ENCODE measurements at regions not wholly inside any gene's neighbourhood (a gene's known extent, or its start where the extent isn't known, plus 50 kb on each side); places are given as distances from the start of the nearest gene placed in this dataset.

DNA sequence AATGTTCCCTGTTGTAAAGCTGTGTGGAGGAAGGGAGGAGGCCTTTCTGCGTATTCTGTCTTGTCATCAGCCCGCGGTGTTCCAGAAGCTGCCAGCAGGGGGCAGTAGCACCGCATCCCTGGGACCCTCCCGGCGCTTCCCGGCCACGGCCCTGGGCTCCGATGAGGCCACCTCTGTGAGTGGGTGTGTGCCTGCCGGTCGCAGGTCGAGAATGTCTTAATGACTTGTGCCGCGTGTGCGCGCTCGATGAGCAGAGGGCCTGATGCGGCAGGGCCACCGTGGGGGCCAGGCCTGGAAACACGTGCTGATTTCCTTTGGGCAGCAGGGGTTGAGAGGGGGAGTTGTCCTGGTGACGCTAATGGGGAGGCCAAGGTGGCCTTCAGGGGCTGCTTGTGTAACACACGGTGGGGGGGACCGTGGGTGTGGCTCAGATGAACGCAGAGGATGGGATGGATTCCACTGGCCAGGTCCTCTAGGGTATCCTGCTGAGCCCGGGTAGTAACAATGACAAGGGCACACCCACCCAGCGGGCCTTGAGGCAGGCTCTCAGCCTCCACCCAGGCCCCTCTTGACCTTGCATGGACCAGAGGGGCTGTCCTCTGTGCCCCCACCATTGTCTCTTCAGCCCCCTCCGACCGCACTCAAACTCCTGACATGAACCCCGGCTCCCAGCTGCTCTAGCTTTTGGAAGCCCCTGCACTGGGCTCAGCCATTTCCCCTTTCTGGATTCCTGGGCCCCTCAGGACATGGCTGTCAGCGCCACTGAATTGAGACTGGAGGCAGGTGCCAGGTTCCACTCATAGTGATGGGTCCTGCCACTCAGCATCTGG is 135.9 kb upstream of the PODXL start:
- DNase-seq (ENCODE audit: low read depth in 2 of 2), result peak; percentile 43 to 48
- H3K4me3 ChIP-seq (replicated peaks in 1 of 2; ENCODE audit: low read depth in 2 of 2, low read length in 2 of 2), result no peak overlapping the region
- peak; percentile 92 for TF ChIP-seq CTCF (IDR thresholded peaks at IDR 0.05; ENCODE audit: low read depth, low read length)

- no peak overlapping the region for H3K4me3 ChIP-seq (replicated peaks in 1 of 2; ENCODE audit: low read depth in 2 of 2, low read length in 2 of 2)
- DNase-seq (ENCODE audit: low read depth in 2 of 2), result no peak
- TF ChIP-seq CTCF (IDR thresholded peaks at IDR 0.05; ENCODE audit: low read depth, low read length), result no peak
Measured at GRCh38 chr7:131691454-131692130, 135.2 kb upstream of the PODXL start.

GRCh38 chr7:131690441-131690840 is 134.0 kb upstream of the PODXL start:
- no peak overlapping the region for H3K4me3 ChIP-seq (replicated peaks in 1 of 2; ENCODE audit: low read depth in 2 of 2, low read length in 2 of 2)
- no peak for TF ChIP-seq CTCF (IDR thresholded peaks at IDR 0.05; ENCODE audit: low read depth, low read length)
- no peak for DNase-seq (ENCODE audit: low read depth in 2 of 2)

GRCh38 chr7:131689662-131690234 is 133.3 kb upstream of the PODXL start:
- TF ChIP-seq CTCF (IDR thresholded peaks at IDR 0.05; ENCODE audit: low read depth, low read length), result no peak
- no peak for DNase-seq (ENCODE audit: low read depth in 2 of 2)
- no peak overlapping the region for H3K4me3 ChIP-seq (replicated peaks in 1 of 2; ENCODE audit: low read depth in 2 of 2, low read length in 2 of 2)

- TF ChIP-seq CTCF (IDR thresholded peaks at IDR 0.05; ENCODE audit: low read depth, low read length), result peak; percentile 97
- peak; percentile 61 to 68 for DNase-seq (ENCODE audit: low read depth in 2 of 2)
- H3K4me3 ChIP-seq (replicated peaks in 1 of 2; ENCODE audit: low read depth in 2 of 2, low read length in 2 of 2), result no peak overlapping the region
Measured at GRCh38 chr7:131688738-131689661, 132.6 kb upstream of the PODXL start.

DNA sequence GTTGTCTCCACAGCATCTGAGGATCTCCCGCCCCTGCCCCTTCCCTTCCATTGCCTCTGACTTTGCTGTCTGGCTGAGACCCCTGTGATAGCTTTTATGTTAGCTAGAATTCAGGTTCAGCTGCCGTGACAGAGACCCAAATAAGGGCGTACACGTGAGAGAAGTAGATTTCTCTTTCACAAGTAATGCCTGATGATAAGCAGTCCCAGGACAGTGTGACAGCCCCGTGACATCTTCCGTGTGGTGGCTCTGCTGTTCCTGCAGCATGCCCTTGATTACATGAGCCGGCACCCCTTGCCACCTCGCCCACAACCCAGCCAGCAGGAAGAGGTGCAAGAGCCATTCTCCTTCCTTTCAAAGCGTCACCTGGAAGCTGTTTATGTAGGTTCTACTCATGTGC is 130.9 kb upstream of the PODXL start:
- H3K4me3 ChIP-seq (replicated peaks in 1 of 2; ENCODE audit: low read depth in 2 of 2, low read length in 2 of 2), result no peak overlapping the region

More for the DNA sequence above, 130.9 kb upstream of the PODXL start:
- no peak for TF ChIP-seq CTCF (IDR thresholded peaks at IDR 0.05; ENCODE audit: low read depth, low read length)
- DNase-seq (ENCODE audit: low read depth in 2 of 2), result no peak

All from cardiac fibroblast (primary cell).